ENCODE measurements at regions not wholly inside any gene's neighbourhood (a gene's known extent, or its start where the extent isn't known, plus 50 kb on each side); places are given as distances from the start of the nearest gene placed in this dataset.

DNA sequence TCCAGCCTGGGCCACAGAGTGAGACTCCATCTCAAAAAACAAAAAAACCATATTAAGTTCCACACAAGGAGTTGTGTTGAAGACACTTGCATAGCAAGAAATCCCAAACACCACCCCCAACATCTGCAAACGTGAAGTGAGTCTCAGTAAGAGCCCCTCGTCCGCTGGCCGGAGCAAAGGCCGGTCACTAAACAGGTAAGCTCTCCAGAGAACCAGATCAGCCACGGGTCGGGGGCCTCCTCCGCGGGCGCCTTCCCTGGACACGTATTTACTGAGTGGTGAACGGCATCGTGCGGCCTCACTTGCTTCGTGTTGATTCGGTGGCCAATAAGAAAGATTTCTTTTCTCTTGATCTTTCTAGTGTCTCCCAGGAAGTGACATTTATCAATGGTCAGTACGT is 93.6 kb downstream of the MRPL36 start:
- no peak for DNase-seq (ENCODE audit: low read depth)

DNA sequence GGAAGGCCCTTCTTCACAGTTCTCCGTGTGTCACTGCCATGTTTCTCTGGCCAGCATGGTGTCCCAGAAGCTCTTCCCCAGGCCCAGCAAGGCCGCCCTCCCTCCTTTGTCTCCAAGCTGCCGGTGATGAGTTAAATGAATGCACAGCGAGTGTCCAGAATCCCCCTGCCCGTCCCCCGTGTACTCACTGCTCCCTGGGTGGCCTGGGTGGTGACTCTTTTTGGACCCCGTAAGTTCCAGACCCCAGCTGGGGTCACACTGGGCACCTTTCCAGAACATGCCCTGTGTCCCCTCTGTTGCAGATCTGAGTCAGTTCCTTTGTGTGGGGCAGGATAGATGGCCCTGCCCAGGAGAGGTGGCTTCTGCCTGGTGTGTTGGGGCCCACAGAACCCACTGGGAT is 95.0 kb downstream of the MRPL36 start:
- DNase-seq (ENCODE audit: low read depth): no peak

DNA sequence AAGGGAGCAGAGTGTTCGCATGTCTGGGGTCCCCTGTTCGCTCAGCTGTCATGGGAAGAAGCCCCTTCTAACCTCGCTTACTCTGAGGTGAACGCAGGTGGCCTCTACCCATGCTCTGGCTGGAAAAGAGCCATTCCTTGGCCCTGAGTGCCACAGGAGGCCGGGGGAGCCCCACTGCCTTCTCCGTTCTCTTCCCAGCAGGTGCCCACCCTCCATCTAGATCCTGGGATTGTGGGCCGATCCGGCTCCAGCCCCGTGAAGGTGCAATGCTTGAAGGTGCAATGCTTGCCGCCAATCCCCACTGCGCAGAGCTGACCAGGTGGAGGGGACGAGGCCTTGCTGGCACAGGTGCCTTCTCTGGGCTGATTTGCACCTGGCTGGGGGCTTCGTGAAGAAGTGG is 95.4 kb downstream of the MRPL36 start:
- no peak for DNase-seq (ENCODE audit: low read depth)

DNA sequence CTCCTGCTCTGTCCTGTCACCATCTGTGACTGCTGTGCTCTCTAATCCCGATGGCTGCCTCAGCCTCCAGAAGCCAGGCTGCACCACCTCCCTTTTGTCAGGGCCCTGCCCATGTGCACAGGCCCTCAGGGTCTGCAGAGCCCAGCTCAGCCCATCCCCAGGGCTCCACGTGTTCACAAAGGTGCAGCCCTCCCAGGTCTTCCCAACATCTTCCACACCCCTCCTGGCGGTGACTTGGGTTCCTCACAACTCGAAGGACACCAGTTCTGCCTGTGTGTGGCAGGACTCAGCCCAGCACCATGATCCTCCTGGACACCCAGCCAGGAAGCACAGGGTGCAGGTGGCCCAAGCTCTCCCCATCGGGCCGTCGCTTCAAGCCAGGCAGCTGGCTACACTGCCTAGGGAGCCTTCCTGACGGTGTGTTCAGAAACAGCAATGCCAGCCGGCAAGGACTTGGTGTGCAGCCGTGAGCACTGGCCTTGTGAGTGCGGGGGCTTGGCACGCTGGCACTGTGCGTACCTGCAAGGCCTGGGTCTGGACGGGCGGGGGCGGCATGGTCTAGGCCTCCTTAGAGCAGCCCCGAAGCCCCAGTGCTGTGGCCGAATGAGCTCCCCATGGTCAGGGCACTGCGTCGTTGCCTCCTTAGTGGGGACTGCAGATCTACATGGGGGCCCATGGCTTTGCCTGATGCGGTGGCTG is 96.1 kb downstream of the MRPL36 start:
- DNase-seq (ENCODE audit: low read depth): no peak

DNA sequence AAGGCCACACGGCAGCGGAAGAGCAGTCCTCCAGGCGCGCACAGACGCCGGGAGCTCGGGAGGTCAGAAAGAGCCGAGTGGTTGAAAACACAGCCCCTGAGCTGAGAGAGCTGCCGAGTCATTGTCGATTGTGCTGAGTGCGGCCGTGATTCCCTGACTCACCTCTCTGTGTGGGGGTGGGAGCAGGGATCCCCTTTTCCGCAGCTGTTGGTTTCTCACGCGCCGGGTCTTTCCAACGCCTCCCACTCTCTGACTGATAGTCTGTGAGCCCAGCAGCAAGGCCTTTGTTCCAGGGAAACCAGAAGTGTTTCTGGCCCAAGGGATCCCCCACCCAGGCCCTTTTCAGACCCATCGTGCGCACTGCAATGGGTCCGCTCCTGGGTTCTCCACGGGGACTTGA is 97.3 kb downstream of the MRPL36 start:
- DNase-seq (ENCODE audit: low read depth): no peak

DNA sequence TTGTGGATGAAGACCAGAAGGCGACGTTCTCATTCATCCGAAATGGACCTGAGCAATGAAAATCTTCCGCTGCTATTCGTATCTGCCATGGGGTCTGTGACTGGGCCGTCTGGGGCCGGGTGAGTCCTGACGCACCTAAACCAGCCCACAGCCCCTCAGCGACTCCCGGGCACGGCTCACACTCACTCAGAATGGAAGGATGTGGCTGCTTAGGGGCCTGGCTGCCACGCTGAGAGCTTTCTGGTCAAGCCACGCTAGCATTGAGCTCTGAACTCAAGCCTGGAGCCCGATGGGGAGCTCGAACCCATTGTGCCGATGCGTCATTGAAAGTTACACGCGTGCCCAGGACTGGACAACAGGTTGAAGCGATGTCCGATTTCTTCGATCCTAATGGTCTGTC is 97.8 kb downstream of the MRPL36 start:
- DNase-seq (ENCODE audit: low read depth): no peak

DNA sequence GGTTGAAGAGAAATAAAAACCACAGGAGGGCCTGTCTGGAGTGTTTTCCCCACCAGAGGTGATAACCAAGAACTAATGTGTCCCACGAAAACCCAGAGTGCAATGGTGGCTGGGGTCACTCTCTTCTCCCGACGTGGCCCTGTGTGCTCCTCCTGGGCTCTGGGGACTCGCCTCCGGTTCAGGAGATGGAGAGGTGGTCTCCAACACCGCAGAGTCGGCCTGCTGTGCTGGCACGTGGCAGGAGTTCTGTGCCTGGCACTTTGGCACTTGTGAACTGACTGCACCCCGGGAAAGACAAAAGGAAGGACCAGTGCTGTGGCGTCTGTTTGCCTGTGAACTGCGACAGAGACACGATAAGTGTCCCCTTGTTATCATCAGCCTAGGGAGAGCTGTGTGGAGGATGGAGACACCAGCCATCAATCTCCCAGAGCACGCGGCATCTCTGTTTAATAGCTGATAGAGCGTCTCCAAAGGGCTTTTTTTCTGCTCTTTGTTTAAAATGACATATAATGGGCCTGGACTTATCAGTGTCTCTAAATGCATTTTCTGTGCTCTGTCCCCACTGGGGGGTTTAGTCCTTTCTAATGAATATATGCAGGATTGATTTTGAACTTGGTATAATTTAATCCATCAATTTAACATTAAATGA is 98.3 kb downstream of the MRPL36 start:
- DNase-seq (ENCODE audit: low read depth): no peak

DNA sequence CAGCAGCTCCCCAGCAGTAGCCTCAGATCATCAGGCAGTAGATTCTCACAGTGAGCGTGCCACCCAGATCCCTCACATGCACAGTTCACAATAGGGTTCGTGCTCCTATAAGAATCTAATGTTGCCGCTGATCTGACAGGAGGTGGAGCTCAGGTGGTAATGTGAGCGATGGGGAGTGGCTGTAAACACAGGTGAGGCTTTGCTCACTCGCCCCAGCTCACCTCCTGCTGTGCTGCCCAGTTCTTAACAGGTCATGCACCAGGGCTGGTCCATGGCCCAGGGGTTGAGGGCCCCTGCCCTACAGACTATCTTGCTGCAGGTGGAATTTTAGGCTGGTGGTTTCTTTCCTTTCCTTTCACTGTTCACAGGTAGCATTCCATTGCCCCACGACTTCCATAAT is 100.2 kb downstream of the MRPL36 start:
- DNase-seq (ENCODE audit: low read depth): no peak

DNA sequence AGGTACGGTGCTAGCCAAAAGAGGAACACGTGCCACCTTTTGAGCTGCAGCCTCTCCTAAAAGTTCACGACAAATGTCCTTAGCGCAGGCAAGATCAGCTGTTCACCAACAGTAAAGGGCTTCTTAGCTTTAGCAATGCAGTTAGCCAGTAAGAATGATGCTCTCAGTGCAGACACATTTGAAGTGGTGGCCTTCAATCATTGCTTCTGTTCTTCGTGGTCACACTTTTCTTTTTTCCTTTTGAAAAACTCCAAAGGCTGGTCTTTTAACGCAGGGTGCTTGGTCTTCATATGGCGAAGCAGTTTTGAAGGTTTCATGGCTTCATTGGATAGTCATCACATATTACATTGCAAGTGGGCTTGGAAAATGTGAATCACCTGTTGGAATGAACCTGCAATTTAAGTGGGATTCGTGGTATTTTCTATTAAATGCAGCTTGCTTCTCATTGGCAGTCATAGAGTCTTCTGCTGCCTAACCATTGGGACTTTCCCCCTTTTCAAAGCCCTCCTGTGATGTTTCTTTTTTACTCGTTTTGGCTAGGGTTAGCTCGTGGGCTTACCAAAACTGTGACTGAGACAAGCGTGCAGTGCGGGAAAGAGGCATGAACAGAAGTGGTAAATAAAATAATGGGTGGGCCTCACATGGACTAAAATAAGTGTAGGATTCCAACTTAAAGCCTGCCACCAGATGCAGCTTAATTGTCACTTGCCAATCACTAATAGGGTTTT is 100.9 kb downstream of the MRPL36 start:
- no peak for DNase-seq (ENCODE audit: low read depth)

DNA sequence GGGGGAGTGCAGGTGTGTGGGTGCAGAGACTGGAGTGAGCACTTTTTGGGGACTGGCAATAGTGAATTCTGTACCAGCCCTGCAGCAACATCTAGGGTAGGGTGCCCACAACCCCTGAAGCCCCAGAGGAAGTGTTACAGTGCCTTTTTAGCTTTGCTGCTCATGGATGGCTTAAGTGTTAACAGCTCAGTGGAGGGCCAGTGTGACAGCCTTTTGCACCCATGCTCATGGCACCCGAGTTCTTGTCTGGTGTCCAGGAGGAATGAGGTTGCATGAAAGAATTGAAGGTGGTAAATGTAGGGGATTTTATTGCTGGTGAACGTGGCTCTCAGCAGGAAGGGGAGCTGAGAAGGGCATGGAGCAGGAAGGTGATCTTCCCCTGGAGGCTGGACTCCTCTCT is 107.3 kb downstream of the MRPL36 start:
- DNase-seq (ENCODE audit: low read depth): no peak

DNA sequence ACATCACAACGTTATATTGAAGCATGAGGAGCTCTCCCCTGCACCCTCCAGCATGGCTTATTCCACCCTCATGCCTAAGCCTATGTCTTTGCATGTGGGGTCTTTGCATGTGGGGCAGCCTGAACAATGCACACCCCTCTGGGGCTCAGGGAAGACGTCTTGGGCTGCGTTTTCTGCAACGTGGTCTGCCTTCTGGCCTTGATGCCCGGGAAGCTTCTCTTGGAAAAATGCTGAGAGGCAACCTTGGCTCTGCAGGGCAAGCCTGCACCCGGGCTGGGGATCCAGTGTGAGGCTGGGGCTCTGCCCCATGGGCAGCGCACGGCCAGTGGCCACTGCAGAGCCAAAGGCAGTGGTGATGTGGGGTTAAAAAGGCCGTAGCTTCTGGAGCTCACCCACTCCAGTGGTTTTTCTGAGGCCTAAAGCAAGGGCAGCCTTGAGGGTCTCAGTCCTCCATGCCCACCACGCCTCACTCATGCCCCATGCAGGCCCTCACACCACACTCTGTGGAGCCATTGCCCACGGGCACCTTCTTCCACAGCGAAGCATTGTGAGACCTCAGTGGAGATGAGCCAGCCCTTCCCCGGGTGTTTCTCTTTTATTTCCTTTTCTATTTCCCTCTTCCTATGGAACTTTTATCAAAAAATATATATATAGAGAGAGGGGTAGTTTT is 112.2 kb downstream of the MRPL36 start:
- no peak for DNase-seq (ENCODE audit: low read depth)

DNA sequence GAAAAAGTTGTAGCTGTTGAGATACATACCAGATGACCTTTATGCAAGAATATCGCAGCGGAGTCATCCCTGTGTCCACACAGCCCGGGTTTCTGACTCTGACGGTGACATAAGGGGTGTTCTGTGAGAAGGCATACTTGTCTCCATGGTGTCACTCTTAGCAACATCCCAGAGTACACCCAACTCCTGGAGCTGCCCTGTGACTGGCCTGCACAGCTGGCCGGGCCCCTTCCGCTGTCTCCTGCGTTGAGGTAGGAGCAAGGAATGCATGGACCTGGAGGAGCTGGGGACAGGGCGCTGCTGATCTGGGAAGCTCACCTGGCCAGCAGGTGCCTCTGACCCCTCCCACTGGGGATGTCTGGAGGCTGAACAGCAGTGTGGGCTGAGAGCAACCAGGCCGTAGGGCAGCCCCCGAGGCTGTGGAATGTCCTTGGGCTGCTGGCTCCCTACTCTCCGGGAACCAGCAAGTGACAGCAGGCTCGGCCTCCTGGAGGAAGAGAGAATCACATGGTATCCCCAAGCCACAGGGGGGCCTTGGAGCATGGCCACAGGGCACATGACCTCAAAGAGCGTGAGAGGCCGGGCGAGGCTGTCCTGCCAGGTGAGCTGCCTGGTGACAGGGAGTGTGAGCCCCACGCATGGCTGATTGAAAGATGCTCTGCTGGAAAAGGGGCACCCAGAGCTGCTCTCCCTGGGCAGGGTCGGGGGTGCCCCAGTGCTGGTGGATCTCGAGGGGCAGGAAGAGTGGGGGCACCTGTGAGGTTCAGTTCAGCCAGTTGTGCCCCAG is 113.4 kb downstream of the MRPL36 start:
- DNase-seq (ENCODE audit: low read depth): no peak

DNA sequence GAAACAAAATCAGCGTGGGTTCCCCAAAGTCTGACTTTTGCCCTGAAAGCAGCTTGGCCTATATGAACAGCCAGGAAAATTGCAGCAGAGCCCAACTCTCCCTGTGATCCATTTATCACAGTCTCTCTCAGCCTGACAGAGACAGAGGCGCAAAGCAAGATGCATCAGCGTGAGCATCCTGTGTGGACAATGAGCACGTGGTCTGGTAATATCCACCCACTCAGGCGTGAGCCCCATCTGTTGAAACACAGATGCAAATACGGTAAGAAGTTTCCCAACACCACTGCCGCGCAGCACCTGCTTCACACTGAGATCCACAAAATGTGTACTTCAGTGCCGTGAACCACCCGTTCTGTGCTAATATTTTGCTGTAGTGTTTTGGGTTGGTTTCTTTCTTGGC is 114.6 kb downstream of the MRPL36 start:
- DNase-seq (ENCODE audit: low read depth): no peak

DNA sequence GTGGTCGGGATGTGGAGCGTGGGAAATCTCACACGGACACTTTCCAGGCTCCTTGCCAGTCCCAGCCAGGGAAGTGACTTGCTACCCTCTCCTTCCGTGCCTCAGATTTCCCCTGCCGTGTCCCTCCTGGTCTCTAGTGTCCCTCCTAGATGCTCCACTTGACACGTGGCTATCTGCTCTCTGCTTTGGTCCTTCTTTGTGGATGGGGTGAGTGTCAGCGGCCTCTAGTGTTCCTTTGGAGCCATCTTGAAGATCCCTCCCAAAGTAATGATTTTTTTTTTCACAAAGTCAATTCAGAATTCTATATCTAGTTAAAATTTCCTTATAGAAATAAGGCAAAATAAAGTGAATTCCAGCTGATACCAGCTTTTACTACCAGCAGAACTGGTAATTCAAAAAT is 117.7 kb downstream of the MRPL36 start:
- DNase-seq (ENCODE audit: low read depth): no peak

DNA sequence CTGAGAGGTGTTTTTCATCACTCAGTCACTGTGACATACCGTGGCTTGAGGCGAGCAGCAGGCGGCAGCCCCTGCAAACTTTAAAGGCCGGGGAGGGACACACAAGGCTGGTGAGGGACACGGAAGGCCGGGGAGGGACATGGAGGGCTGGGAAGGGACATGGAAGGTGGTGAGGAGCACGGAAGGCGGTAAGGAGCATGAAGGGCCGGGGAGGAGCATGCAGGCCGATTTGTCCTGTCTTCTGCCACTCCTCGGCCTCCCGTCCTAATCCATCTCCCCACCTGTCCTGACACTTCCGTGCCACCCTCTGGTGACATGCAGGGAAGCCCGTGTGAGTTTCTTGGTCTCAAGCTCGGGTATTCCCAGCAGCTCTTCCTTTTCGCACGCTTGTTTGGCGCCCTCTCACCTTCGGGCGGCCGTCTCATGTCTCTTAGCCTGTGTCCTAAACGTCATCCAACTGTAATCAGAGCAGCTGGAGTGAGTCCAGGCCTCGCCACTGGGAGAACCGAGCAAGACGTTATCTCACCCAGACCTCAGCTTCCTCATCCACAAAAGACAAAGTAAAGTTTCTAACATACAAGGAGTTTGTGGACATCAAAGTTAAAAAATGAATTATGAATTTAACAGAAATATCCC is 126.5 kb downstream of the MRPL36 start:
- DNase-seq (ENCODE audit: low read depth): no peak

DNA sequence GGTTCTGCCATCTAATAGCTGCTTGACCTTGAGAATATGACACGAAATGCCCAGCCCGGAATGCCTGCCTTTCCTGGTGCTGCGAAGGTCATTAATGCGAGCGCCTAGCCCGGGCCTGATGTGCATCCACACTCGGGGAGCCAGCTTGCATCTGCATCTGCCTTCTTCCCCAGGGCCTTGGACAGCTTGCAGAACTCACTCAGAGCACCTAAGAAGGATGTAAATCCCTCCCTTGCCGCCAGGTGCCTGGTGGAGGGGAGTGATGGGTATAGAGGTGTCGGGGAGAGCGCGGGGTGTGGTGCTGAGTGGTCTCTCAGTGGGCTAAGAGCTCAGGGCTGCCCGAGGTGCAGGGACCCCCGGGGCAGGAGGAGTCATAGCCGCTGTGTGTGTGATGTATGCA is 127.2 kb downstream of the MRPL36 start:
- no peak for DNase-seq (ENCODE audit: low read depth)

DNA sequence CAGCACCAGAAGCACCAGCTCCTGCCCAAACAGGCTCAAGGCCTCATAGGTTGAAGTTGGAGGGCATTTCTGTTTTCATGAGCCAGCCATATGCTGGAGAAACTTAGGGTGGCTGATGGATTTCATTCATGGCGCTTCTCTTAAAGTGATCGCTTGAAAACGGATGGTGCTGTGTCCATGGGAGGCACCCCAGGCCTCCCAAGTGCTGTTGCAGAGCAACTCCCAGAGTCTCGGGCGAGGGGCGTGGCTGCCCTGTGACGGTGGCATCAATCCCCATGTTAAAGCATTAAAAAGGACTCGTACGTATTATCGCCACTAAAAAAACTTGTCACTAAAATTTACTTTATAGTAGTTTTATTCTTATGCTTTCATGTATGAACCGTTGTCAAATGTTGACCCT is 128.3 kb downstream of the MRPL36 start:
- no peak for DNase-seq (ENCODE audit: low read depth)

DNA sequence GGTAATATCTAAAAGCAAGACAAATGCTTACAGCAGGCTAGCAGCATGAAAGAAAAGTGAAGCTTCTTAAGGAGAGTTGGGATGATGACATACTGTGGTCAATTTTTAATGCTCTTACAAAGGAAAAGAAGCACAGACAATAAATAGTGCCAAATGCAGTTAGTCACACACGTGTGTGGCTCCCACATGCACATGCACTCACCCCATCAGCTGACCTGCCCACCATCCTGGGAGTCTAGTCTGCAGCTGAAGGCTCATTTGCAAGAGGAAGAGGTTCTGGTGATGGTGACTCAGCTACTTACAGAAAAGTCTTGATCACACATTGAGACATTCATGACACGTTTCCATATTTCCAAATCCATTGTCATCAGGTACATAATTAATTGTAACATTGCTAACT is 129.3 kb downstream of the MRPL36 start:
- no peak for DNase-seq (ENCODE audit: low read depth)

DNA sequence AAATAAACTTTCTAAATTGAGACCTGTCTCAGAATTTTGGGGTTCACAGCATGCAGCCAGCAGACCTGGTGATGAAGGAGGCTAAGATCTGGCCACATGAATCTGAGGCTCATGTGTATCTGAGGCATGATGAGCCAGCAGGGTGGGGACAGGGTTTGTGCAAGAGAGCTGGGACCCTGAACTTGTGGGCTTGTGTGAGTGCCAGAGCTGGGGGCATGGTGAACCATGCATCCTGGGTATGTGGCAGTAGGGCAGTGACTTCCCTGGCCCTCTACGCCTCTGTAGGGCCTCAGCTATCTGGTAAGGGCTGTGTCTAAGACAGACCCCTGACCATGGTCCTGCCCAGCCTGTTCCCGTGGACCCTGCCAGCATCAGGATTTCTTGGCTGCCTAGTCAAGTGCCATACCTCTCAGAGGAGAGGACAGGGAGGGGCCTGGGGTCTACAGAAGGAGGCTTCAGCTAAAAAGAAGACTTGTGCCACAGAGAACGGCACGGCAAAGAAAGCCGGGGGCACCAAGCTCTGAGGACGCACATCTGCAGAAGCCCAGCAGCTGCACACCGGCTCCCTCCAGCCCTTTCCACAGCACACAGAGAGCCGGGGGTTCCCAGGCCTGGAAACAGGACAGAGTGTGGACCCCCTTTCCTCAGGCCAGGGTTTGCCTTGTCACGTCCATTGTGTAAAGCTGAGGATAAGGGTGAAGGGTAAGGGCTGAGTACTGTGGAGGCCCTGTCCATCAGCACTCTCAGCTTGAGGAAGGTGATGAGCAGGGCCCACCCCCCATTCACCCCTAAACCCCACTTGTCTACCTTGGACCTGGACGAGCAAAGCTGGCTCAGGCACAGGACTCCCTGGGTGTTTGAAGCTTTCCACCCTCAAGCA is 130.1 kb downstream of the MRPL36 start:
- DNase-seq (ENCODE audit: low read depth): no peak

DNA sequence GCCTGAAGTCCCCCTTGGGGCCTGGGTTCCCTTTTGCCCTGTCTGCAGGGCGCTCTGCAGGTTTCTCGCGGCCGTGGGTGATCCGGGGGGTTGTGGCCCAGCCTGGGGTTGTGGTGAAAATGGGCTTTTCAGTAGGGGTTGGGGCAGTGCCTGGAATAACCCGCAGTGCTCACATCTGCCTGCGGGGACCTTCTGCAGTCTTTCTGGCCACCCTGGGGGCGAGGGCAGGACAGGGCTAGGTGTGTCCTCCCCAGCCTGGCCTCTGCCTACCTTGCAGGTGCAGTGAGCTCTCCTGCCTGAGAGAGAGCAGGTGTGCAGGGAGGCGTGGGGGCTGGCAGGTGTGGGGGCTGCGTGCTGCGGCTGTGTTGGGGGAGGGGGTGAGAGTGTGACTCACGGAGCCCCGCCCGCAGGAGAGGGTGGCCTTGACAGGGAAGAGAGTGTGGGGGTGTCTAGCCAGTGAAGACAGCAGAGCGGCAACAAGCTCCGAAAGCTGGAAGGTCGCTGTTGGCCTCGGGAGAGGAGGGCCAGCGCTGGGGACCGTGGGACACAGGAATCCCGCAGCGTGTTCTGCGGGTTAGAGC is 131.4 kb downstream of the MRPL36 start:
- DNase-seq (ENCODE audit: low read depth): no peak

All from CMK (cell line).